Gastrocnemius medialis (tissue), 4 donors: ENCODE measurements at regions not wholly inside any gene's neighbourhood (a gene's known extent, or its start where the extent isn't known, plus 50 kb on each side); places are given as distances from the start of the nearest gene placed in this dataset.

Experiments used
- ATAC-seq, 2 donors: fragments of 150-250 bp; one replicate each; pipeline ENCODE4 v1.9.1; 2016
- DNase-seq, 2 donors: peaks; one replicate each; pipeline ENCODE4 v3.0.0-alpha.2; 2019
- H3K27ac ChIP-seq, 4 donors: fragments of 200-600 bp; sonication (generic); 1 replicate in 1 of 4; 2 replicates in 3 of 4; pipeline ENCODE4 v1.5.1; 2016 to 2018; ENCODE audit warnings: mild to moderate bottlenecking in 2 of 4, moderate library complexity in 1 of 4
- H3K27me3 ChIP-seq, 3 donors: fragments of 200-600 bp; sonication (generic) in 2 of 3; 1 replicate in 1 of 3; 2 replicates in 2 of 3; pipeline versions ENCODE4 v1.5.1 to v1.6.0; 2016 to 2019; ENCODE audit warnings: mild to moderate bottlenecking in 1 of 3, moderate library complexity in 1 of 3
- H3K36me3 ChIP-seq, 2 donors: fragments of 200-600 bp; sonication (generic) in 1 of 2; one replicate each; pipeline ENCODE4 v1.5.1; 2017 to 2018
- H3K4me1 ChIP-seq, 2 donors: fragments of 200-600 bp; sonication (generic) in 1 of 2; one replicate each; pipeline ENCODE4 v1.5.1; 2016 to 2017; ENCODE audit warnings: mild to moderate bottlenecking in 2 of 2
- H3K4me3 ChIP-seq, 4 donors: fragments of 200-600 bp; sonication (generic) in 3 of 4; 1 replicate in 1 of 4; 2 replicates in 3 of 4; pipeline ENCODE4 v1.5.1; 2016 to 2019; ENCODE audit warnings: mild to moderate bottlenecking in 2 of 4
- H3K9me3 ChIP-seq, 3 donors: fragments of 200-600 bp; sonication (generic) in 2 of 3; 1 replicate in 1 of 3; 2 replicates in 2 of 3; pipeline ENCODE4 v1.5.1; 2016 to 2019
- POLR2A ChIP-seq, 2 donors: fragments of 450-650 bp; IDR thresholded peaks; one replicate each; pipeline ENCODE4 v1.6.1; 2017; ENCODE audit warnings: antibody characterized with exemption in 2 of 2, mild to moderate bottlenecking in 2 of 2, moderate library complexity in 2 of 2
- in situ Hi-C, 4 donors: fragments of 200-750 bp; cut with MboI; loops; one replicate each; pipeline versions ENCODE4 v1.15.0 to v1.8.0; 2017; ENCODE audit warnings: low sequenced_read_pairs in 4 of 4
- intact Hi-C: fragments of 100-400 bp; cut with DNase I; formaldehyde crosslinking; loops from one replicate; pipeline ENCODE4 v1.15.1; 2023; ENCODE audit warnings: low total_unique reads
- TF ChIP-seq, protein P1 (sequence below), 5 experiments: fragments of 450-650 bp in 3 of 5; fragments of 200-600 bp in 2 of 5; sonication (generic) in 2 of 5; IDR thresholded peaks in 4 of 5; conservative IDR thresholded peaks in 1 of 5; 1 replicate in 4 of 5; 2 replicates in 1 of 5; pipeline ENCODE4 v1.5.1; 2016 to 2019; ENCODE audit warnings: antibody characterized with exemption in 5 of 5, mild to moderate bottlenecking in 3 of 5, moderate library complexity in 3 of 5

DNA sequence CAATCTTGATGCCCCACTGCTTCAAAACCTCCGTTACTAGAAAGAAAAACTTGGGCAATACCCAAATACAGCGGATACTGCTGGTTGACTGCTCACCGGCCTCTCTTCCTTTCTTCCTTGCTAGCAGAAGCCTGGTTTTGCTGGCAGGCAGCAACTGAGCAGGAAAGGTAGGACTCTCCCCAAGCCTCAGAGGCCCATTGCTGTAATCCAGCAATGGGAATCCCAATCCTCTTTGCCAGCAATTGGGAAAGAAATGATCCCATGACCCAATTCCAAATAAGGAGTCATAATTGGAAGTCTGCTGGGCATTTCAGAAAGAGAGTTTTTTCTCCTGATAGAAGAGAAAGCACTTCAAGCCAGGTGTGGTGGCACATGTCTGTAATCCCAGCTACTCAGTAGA lies 394.5 kb downstream of the BCOR start:
- TF ChIP-seq, protein P1, sequence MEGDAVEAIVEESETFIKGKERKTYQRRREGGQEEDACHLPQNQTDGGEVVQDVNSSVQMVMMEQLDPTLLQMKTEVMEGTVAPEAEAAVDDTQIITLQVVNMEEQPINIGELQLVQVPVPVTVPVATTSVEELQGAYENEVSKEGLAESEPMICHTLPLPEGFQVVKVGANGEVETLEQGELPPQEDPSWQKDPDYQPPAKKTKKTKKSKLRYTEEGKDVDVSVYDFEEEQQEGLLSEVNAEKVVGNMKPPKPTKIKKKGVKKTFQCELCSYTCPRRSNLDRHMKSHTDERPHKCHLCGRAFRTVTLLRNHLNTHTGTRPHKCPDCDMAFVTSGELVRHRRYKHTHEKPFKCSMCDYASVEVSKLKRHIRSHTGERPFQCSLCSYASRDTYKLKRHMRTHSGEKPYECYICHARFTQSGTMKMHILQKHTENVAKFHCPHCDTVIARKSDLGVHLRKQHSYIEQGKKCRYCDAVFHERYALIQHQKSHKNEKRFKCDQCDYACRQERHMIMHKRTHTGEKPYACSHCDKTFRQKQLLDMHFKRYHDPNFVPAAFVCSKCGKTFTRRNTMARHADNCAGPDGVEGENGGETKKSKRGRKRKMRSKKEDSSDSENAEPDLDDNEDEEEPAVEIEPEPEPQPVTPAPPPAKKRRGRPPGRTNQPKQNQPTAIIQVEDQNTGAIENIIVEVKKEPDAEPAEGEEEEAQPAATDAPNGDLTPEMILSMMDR (IDR thresholded peaks at IDR 0.05 in 4 of 5, conservative IDR thresholded peaks at IDR 0.05 in 1 of 5): no peak
- no peak for TF ChIP-seq POLR2A (IDR thresholded peaks at IDR 0.05)
- Histone ChIP-seq H3K4me3 (no peak overlapping the region), H3K27ac (no peak overlapping the region), H3K36me3 (no peaks in the 10 kb centered on the region), H3K4me1 (no peaks in the 10 kb centered on the region), H3K9me3 (no peaks in the 10 kb centered on the region), H3K27me3 (no peaks in the 10 kb centered on the region)
- ATAC-seq (peak in 1 of 2 donors; percentile 16), DNase-seq (no peak)
- intact Hi-C loops: no loop called here
- in situ Hi-C loops: no loop called here

DNA sequence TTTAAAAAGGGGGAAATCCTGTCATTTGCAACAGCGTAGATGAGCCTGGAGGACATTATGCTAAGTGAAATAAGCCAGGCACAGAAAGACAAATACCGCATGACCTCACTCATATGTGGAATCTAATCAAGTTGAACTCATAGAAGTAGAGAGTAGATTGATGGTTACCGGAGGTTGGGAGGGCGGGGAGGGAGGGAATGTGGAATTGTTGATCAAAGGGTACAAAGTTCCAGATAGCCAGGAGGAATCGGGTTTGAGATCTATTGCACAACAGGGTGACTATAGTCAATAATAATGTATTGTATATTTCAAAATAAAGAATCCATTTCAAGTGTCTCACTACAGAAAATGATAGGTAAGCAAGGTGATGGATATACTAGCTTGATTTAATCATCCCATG lies 393.2 kb downstream of the BCOR start:
- DNase-seq: no peak
- intact Hi-C loops: no loop called here
- Histone ChIP-seq H3K9me3 (no peaks in the 10 kb centered on the region), H3K4me1 (no peaks in the 10 kb centered on the region), H3K27ac (no peak overlapping the region), H3K27me3 (no peaks in the 10 kb centered on the region), H3K36me3 (no peaks in the 10 kb centered on the region), H3K4me3 (no peak overlapping the region)
- in situ Hi-C loops: no loop called here
- no peak for ATAC-seq
- no peak for TF ChIP-seq POLR2A (IDR thresholded peaks at IDR 0.05)
- TF ChIP-seq, protein P1 (IDR thresholded peaks at IDR 0.05 in 4 of 5, conservative IDR thresholded peaks at IDR 0.05 in 1 of 5): no peak

DNA sequence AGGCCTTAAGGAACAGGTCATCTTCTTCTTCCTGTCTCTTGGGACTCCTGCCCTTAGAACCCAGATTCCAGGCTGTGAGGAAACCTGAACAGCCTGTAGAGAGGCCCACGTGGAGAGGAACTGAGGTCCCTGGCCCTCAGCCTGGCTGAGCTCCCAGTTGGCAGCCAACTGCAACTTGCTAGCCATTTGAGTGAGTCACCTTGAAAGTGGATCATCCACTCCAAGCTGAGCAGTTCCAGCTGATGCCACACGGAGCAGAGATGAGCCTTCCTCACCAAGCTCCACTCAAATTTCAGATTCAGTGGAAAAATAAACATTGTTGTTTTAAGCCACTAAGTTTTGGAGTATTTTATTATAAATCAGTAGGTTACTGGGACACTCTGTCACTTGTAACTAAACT lies 392.5 kb downstream of the BCOR start:
- DNase-seq: peak; percentile 52 to 81
- Histone ChIP-seq H3K9me3 (no peaks in the 10 kb centered on the region), H3K4me1 (no peaks in the 10 kb centered on the region), H3K4me3 (no peak overlapping the region), H3K27me3 (no peaks in the 10 kb centered on the region), H3K36me3 (no peaks in the 10 kb centered on the region), H3K27ac (no peak overlapping the region)
- TF ChIP-seq, protein P1 (IDR thresholded peaks at IDR 0.05 in 4 of 5, conservative IDR thresholded peaks at IDR 0.05 in 1 of 5): peak in 4 of 5 experiments; percentile 26 to 57 (median 48)
- no peak for TF ChIP-seq POLR2A (IDR thresholded peaks at IDR 0.05)
- ATAC-seq: peak; percentile 98 to 100
- intact Hi-C loops: no loop called here
- in situ Hi-C loops: no loop called here

DNA sequence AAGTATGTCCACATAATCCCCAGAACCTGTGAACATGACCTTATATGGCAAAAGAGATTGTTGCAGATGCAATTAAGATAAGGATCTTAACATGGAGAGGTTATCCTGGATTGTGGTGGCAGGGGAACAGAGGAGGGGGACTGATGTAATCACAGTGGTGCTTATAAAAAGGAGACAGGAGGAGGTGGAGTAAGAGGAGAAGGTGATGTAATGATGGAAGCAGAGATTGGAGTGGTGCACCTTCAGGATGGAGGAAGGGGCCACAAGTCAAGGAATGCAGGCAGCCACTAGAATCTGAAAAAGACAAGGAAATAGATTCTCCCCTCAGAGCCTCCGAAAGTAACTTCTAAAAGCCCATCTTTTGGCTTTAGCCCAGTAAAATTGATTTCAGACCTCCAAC lies 388.4 kb downstream of the BCOR start:
- Histone ChIP-seq H3K27ac (no peak overlapping the region), H3K4me1 (no peaks in the 10 kb centered on the region), H3K4me3 (no peak overlapping the region), H3K9me3 (no peaks in the 10 kb centered on the region), H3K36me3 (no peaks in the 10 kb centered on the region), H3K27me3 (no peaks in the 10 kb centered on the region)
- ATAC-seq (no peak), DNase-seq (no peak)
- TF ChIP-seq, protein P1 (IDR thresholded peaks at IDR 0.05 in 4 of 5, conservative IDR thresholded peaks at IDR 0.05 in 1 of 5): no peak
- TF ChIP-seq POLR2A (IDR thresholded peaks at IDR 0.05): no peak
- in situ Hi-C loops: no loop called here
- intact Hi-C loops: no loop called here

DNA sequence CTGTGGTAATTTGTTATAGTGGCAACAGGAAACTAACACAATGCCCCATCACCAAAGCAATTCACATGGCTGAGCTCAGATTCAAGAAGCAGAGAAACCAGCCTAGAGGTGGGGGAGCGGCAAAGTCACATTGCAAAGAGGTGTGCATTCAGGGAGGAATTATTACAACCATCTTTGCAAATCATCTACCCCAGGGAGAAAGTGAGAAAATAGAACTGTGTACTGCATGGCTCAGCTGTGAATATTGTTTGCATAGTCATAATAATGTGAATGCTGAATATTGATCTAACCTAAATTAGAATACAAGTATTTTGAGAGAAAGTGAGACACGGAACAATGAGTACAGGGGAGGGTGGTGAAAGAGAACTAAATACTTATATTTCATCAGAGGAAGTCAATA lies 387.9 kb downstream of the BCOR start:
- DNase-seq (no peak), ATAC-seq (no peak)
- Histone ChIP-seq H3K4me3 (no peak overlapping the region), H3K36me3 (no peaks in the 10 kb centered on the region), H3K9me3 (no peaks in the 10 kb centered on the region), H3K4me1 (no peaks in the 10 kb centered on the region), H3K27me3 (no peaks in the 10 kb centered on the region), H3K27ac (no peak overlapping the region)
- TF ChIP-seq, protein P1 (IDR thresholded peaks at IDR 0.05 in 4 of 5, conservative IDR thresholded peaks at IDR 0.05 in 1 of 5): no peak
- TF ChIP-seq POLR2A (IDR thresholded peaks at IDR 0.05): no peak
- intact Hi-C loops: no loop called here
- in situ Hi-C loops: no loop called here
